Liver (tissue), 8 donors: ENCODE measurements at regions not wholly inside any gene's neighbourhood (a gene's known extent, or its start where the extent isn't known, plus 50 kb on each side); places are given as distances from the start of the nearest gene placed in this dataset.

Experiments
- DNase-seq: peaks from one replicate; pipeline ENCODE4 v3.0.0-alpha.2; 2017; ENCODE audit warnings: low spot score
- H3K27ac ChIP-seq, 2 donors: one replicate each; pipeline ENCODE4 v1.7.0; 2013; ENCODE audit warnings: inconsistent platforms in 2 of 2, low read length in 2 of 2, control low read depth in 1 of 2, low read depth in 1 of 2, mild to moderate bottlenecking in 1 of 2
- H3K27me3 ChIP-seq, 4 donors: one replicate each; pipeline versions ENCODE4 v1.6.1 to v1.7.0; 2013; ENCODE audit warnings: low read length in 3 of 4, inconsistent platforms in 1 of 4, mild to moderate bottlenecking in 1 of 4, moderate library complexity in 1 of 4; ENCODE audit not compliant: control insufficient read depth in 4 of 4, insufficient read depth in 4 of 4
- H3K36me3 ChIP-seq, 4 donors: one replicate each; pipeline versions ENCODE4 v1.6.1 to v1.7.0; 2013; ENCODE audit warnings: low read length in 3 of 4, mild to moderate bottlenecking in 3 of 4, low read depth in 1 of 4, moderate library complexity in 1 of 4; ENCODE audit not compliant: control insufficient read depth in 4 of 4, insufficient read depth in 3 of 4
- H3K4me1 ChIP-seq, 4 donors: one replicate each; pipeline versions ENCODE4 v1.6.1 to v1.7.0; 2013; ENCODE audit warnings: low read length in 3 of 4, mild to moderate bottlenecking in 3 of 4, moderate library complexity in 1 of 4; ENCODE audit not compliant: control insufficient read depth in 4 of 4, insufficient read depth in 4 of 4
- H3K4me3 ChIP-seq, 3 donors: one replicate each; pipeline versions ENCODE4 v1.6.1 to v1.7.0; 2013; ENCODE audit warnings: low read length in 3 of 3, control low read depth in 1 of 3, low read depth in 1 of 3, mild to moderate bottlenecking in 1 of 3
- H3K9ac ChIP-seq, 2 donors: one replicate each; pipeline ENCODE4 v1.7.0; 2013; ENCODE audit warnings: low read length in 2 of 2, mild to moderate bottlenecking in 2 of 2, moderate library complexity in 2 of 2, control low read depth in 1 of 2, low read depth in 1 of 2
- H3K9me3 ChIP-seq, 4 donors: one replicate each; pipeline versions ENCODE4 v1.6.1 to v1.7.0; 2013; ENCODE audit warnings: low read length in 3 of 4; ENCODE audit not compliant: control insufficient read depth in 4 of 4
- ATF3 ChIP-seq: IDR thresholded peaks from 2 replicates; pipeline ENCODE4 v1.6.1; 2016; ENCODE audit warnings: antibody characterized with exemption
- CTCF ChIP-seq: fragments of 150-350 bp; IDR thresholded peaks from 2 replicates; pipeline ENCODE4 v1.5.1; 2017; ENCODE audit warnings: improper control_type of control experiment, low read depth, low read length; ENCODE audit not compliant: missing input control
- EGR1 ChIP-seq, 2 donors: IDR thresholded peaks; 2 replicates each; pipeline ENCODE4 v1.6.1; 2016 to 2018; ENCODE audit warnings: antibody characterized with exemption in 2 of 2, low read depth in 2 of 2
- FOXA1 ChIP-seq: IDR thresholded peaks from 2 replicates; pipeline ENCODE4 v1.6.1; 2016; ENCODE audit warnings: antibody characterized with exemption
- FOXA2 ChIP-seq: IDR thresholded peaks from 2 replicates; pipeline ENCODE4 v1.6.1; 2016; ENCODE audit warnings: antibody characterized with exemption
- GABPA ChIP-seq, 2 donors: IDR thresholded peaks in 1 of 2; conservative IDR thresholded peaks in 1 of 2; 2 replicates each; pipeline ENCODE4 v1.6.1; 2016; ENCODE audit warnings: antibody characterized with exemption in 2 of 2, mild to moderate bottlenecking in 1 of 2, moderate library complexity in 1 of 2
- HNF4A ChIP-seq, 2 donors: conservative IDR thresholded peaks; 2 replicates each; pipeline ENCODE4 v1.6.1; 2016; ENCODE audit warnings: antibody characterized with exemption in 2 of 2, mild to moderate bottlenecking in 2 of 2
- HNF4G ChIP-seq: IDR thresholded peaks from 2 replicates; pipeline ENCODE4 v1.6.1; 2016; ENCODE audit warnings: antibody characterized with exemption
- JUND ChIP-seq, 2 donors: IDR thresholded peaks; 2 replicates each; pipeline ENCODE4 v1.6.1; 2016; ENCODE audit warnings: antibody characterized with exemption in 2 of 2
- MAX ChIP-seq: IDR thresholded peaks from 2 replicates; pipeline ENCODE4 v1.6.1; 2016; ENCODE audit warnings: antibody characterized with exemption
- NR2F2 ChIP-seq: IDR thresholded peaks from 2 replicates; pipeline ENCODE4 v1.6.1; 2016; ENCODE audit warnings: antibody characterized with exemption
- RAD21 ChIP-seq, 2 donors: IDR thresholded peaks; 2 replicates each; pipeline ENCODE4 v1.6.1; 2016; ENCODE audit warnings: antibody characterized with exemption in 2 of 2, mild to moderate bottlenecking in 2 of 2
- REST ChIP-seq: IDR thresholded peaks from 2 replicates; pipeline ENCODE4 v1.6.1; 2016; ENCODE audit warnings: antibody characterized with exemption, mild to moderate bottlenecking
- RXRA ChIP-seq, 2 donors: IDR thresholded peaks; 2 replicates each; pipeline ENCODE4 v1.6.1; 2017 to 2018; ENCODE audit warnings: antibody characterized with exemption in 2 of 2, mild to moderate bottlenecking in 1 of 2
- SP1 ChIP-seq: IDR thresholded peaks from 2 replicates; pipeline ENCODE4 v1.6.1; 2018; ENCODE audit warnings: antibody characterized with exemption, mild to moderate bottlenecking
- TAF1 ChIP-seq: conservative IDR thresholded peaks from 2 replicates; pipeline ENCODE4 v1.6.1; 2016; ENCODE audit warnings: antibody characterized with exemption, mild to moderate bottlenecking
- ZBTB33 ChIP-seq: IDR thresholded peaks from 2 replicates; pipeline ENCODE4 v1.6.1; 2016; ENCODE audit warnings: antibody characterized with exemption
- WGBS: extraction: QIAGEN DNeasy Blood & Tissue Kit; methylation state at CpG from one replicate; pipeline ENCODE4 v1.1.7; 2013; 5-methylcytosine and 5-hydroxymethylcytosine counted together
- donor health status: healthy.
- donor health status: healthy.
- donor health status: healthy.
- donor health status: healthy.
- donor health status: healthy.

GRCh38 chr12:116647813-116648212 lies 88.6 kb downstream of the MAP1LC3B2 start:
- no peaks in the 10 kb centered on the region for H3K27me3 ChIP-seq
- TF ChIP-seq FOXA2 (no peak), HNF4A (conservative IDR thresholded peaks at IDR 0.05) (no peak), RXRA (IDR thresholded peaks at IDR 0.05) (no peak), RAD21 (IDR thresholded peaks at IDR 0.05) (no peak), TAF1 (no peak), ZBTB33 (no peak), HNF4G (no peak), REST (no peak), FOXA1 (no peak), ATF3 (no peak), MAX (no peak), CTCF (no peak), JUND (IDR thresholded peaks at IDR 0.05) (no peak), NR2F2 (no peak), SP1 (no peak), EGR1 (IDR thresholded peaks at IDR 0.05; ENCODE audit: low read depth in 2 of 2) (no peak), GABPA (IDR thresholded peaks at IDR 0.05 in 1 of 2, conservative IDR thresholded peaks at IDR 0.05 in 1 of 2) (no peak)
- H3K4me1 ChIP-seq, result peaks cover 0 to 7% (median 5%) of the 10 kb centered on the region in 4 donors
- no peak for DNase-seq
- no peaks in the 10 kb centered on the region for H3K9me3 ChIP-seq
- no peak overlapping the region for H3K27ac ChIP-seq
- H3K36me3 ChIP-seq, result no peaks in the 10 kb centered on the region
- no peak overlapping the region for H3K9ac ChIP-seq
- H3K4me3 ChIP-seq, result no peak overlapping the region
- 67% methylated on average over 4 of the region's 4 CpGs for WGBS

- no peak overlapping the region for H3K9ac ChIP-seq
- no peaks in the 10 kb centered on the region for H3K27me3 ChIP-seq
- H3K36me3 ChIP-seq, result no peaks in the 10 kb centered on the region
- no peak for DNase-seq
- H3K4me1 ChIP-seq, result peaks cover 0 to 11% (median 5%) of the 10 kb centered on the region in 4 donors
- H3K9me3 ChIP-seq, result no peaks in the 10 kb centered on the region
- H3K4me3 ChIP-seq, result no peak overlapping the region
- no peak for TF ChIP-seq HNF4G
- no peak for TF ChIP-seq TAF1
- TF ChIP-seq GABPA (IDR thresholded peaks at IDR 0.05 in 1 of 2, conservative IDR thresholded peaks at IDR 0.05 in 1 of 2), result no peak
- no peak overlapping the region for H3K27ac ChIP-seq
These were observed 87.7 kb downstream of the MAP1LC3B2 start for GRCh38 chr12:116646901-116647300.
